Middle frontal gyrus (tissue), 1 donor: ENCODE measurements at regions not wholly inside any gene's neighbourhood (a gene's known extent, or its start where the extent isn't known, plus 50 kb on each side); places are given as distances from the start of the nearest gene placed in this dataset.
"Not testable (repeated sequence)": the region's sequence is repeated elsewhere in the genome, so short reads cannot be mapped to it uniquely, and the experiment has no call there.

Experiments
- DNase-seq: peaks from one replicate; pipeline ENCODE4 v3.0.0-alpha.2; 2015; ENCODE audit warnings: low spot score; ENCODE audit errors: extremely low spot score

DNA sequence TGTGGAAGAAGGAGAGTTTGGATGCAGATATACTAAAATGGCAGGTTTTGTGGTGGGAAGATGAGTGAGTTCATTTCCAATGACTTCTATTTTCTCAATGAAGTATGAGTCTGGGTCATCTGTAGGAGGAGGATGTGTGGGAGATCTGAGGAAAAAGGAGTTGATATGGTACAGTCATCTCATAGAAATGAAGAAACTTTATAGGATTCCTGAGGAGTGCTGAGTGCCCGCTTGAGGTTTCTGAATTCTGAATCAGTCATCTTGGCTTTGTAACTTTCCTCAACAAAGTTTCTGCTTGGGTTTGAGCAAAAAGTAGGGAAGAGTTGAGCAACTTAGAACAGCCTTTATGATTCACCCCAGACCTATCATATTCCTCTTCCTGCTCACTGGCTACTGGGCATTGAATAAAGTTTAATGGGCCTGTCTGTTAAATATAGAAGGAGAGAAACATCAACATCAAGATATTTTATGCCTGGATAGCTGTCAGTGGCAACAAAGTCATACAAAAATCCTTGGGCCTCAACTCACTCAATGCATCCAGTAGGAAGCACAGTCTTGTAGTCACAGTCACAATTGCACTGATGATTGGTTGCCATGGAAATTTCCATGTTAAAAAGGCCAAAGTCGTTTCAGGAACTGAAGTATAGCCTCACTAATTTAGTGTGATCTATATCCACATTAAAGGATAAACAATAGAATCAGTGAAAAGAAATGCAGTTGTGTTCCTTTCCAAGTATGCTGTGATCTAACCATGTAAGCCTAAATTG, 284.7 kb downstream of the DUSP6 start:
- DNase-seq, result no peak

DNA sequence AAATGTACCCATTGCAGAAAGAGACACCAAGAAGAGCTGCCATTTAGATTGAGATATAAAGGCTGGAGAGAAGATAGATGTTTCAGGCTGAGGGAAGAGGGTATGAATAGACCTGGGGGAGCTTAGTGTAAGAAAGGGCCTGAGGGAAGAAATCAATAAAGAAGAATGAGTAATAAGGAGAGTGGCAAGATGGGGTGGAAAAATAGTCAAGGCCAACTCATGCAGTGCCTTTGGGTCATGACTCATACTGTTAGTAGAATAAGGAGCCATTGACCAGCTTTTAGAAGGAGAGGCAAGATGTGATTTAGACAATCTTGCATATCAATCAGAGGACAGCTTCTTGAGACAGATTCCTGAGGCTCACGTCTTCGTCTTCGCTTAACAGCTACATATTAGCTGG, 287.5 kb downstream of the DUSP6 start:
- no peak for DNase-seq

DNA sequence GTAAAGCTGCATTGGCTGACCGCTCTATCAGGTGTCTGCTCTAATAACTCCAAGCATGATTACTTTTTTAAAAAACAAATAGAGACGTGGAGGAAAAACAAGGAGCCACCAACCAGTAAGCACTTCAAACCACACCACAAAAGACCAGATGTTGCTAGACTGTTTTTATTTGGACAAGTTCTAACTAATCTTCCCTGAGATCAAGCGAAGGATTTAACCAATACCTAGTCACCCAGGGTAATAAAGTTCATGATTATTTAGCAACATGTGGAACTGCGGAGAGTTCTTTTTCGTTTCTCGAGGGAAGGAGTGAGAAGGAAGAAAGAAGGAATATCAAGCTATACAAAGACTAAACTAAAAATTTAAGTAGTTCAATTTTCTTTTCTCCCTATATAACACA, 288.1 kb downstream of the DUSP6 start:
- no peak for DNase-seq

DNA sequence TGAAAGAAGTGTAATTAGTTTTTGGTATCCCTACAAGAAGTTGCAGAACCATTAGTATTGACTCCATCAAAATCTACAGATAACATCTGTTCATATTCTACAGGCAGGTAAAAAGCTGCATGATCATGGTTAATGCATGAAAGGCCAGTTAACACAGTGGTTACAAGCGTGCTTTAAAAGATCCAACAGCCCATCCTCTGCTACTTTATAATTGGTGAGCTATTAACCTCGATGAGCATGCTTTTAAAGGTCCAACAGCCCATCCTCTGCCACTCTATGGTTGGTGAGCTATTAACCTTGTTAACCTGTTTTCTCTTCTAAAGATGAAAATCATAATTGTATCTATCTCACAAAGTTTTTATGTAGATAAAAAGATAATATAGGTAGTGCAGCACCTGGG, 289.3 kb downstream of the DUSP6 start:
- no peak for DNase-seq

DNA sequence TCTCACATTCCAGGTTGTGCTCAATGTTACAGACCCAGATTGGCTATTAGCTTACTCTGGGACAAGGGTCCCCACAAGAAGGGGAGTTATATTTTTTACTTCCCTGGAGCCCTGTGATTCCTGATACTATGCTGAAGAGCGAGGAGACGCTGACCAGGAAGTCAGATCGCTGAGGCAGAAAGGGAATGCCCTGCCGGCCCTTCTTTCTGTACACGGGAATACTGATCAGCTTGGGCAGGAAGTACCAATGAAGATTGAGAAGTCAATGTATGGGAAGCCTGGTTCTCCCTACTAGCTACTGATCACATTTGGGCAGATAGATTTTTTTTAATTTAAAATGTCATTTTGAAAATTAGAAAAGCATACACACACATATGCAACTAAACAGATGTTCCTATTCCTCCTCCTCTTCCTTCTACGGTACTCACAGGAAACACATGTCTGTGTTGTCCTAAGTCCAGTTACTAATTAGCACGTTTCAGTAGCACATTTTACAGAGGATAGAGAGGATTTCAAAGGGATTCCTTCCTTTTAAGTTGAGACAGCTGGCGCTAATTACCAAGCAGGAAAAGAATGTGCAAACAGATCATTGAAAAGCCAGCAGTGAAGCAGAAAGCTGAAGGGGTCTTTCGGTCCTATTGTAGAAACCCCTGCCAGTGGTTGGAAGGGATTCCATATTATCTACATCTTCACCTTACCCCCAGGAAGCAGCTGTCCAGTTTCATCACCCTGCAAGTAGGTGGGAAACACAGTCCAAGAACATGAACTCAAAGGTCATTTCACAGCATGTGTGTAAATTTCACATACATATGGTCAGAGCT, 292.4 kb downstream of the DUSP6 start:
- DNase-seq, result no peak

DNA sequence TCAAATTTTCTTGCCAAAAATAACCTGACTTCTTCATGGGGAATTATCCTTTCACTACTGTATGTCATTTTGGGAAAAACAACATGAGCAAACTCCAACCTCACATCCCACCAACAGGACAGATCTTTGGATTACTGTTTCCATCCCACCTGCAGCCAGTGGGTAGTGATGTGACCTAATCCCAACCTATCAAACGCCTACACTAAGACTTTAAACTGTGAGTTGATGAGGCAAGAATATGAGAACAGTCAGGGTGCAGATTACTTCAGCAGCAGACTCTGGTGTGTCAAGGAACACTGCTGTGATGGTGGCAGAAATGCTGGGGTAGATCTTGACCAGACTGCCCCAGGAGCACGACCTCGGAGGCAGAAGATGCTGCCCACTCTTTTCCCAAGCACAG, 293.2 kb downstream of the DUSP6 start:
- DNase-seq, result no peak

DNA sequence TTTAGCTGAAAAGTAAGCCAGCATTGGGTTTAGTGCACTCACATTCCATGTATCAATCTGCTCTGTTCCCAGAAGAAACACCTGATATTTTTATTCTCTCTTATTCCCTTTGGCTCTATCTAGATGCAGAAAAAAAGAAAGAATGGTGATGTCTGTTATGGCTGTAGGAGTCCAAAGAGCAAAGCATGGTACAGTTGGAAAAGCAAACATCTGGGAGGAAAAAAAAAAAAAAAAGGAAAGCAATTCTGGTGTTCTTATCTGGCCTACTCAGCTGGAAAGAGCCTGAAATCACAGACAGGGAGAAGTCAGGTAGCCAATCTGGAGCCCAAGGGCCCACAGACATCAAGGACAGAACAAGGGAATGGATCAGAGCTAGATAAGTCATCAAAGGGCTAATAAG, 293.9 kb downstream of the DUSP6 start:
- DNase-seq, result no peak

DNA sequence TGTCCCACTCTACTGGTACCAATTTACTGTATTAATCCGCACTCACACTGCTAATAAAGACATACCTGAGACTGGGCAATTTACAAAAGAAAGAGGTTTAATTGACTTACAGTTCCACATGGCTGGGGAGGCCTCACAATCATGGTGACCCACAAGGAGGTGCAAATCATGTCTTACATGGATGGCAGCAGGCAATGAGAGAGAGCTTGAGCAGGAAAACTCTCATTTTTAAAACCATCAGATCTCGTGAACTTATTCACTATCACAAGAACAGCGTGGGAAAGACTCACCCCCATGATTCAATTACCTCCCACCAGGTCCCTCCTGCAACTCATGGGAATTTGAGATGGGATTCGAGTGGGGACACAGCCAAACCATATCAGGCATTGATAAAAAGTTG, 298.5 kb downstream of the DUSP6 start:
- DNase-seq, result not testable (repeated sequence)

DNA sequence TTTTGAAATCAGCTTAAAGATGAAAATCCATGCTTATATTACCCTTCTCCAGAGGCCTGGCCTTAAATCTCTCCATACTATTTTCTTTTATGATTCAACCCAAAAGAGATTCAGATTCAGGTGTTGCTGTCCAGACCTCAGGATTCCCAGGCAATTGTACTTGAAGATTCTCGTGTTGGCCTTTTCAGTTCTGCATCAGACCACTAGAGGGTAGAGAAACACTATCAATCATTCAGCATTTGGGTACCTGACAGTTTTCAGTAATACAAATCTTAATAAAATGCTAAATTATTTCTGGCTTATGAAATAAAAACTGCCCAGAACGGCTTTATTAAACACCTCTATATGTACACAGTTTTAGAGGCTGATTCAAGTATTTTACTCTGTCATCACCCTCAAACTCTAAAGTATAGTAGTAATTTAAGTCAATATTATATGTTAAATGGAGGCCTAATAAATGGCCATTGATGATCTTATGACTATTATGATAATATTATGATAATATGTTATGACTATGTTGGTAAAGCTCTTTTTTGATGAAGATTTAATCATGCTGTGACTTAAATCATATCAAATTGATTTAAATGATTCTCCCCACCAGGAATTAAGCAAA, 301.1 kb downstream of the DUSP6 start:
- DNase-seq, result peak; percentile 63

DNA sequence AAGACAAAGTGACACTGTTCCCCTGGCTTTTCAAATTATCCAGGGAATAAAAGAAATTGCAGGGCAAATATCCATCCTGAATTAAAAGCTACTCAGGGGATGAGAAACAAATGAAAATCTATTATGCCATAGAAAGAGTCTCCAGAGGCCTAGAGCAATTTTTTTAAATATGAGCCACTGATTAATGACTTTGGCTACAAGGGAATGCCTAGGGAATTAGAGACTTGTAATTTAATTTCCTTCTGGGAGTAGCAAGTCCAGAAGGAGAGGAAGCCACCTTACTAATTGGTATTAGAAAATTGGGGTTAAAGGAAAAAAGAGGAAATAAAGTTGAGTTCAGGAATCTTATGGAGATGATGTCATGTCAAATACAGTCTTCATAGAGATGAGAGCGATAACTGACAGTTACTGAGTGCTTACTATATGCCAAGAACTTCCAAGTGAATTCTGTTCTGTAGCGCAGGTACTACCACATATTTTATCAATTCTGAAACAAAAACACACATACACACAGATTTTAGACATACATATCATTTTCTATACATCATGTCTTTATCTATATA, 304.4 kb downstream of the DUSP6 start:
- no peak for DNase-seq

DNA sequence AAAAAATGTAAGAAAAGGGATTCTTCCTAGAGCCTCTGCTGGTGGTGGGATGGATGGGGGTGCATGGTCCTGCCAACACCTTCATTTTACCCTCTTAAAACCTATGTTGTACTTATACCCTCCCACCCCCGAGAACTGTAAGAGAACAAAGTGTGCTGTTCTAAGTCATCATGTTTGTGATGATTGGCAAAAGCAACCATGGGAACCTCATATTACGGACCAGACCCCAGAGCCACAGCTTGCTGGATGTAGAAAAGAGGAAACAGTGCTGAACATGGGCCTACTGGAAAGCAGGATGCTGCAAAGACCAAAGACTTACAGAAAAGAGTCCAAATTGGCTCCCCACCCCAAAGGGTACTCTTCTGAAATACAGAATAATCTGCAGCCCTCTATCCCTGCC, 311.2 kb downstream of the DUSP6 start:
- no peak for DNase-seq

DNA sequence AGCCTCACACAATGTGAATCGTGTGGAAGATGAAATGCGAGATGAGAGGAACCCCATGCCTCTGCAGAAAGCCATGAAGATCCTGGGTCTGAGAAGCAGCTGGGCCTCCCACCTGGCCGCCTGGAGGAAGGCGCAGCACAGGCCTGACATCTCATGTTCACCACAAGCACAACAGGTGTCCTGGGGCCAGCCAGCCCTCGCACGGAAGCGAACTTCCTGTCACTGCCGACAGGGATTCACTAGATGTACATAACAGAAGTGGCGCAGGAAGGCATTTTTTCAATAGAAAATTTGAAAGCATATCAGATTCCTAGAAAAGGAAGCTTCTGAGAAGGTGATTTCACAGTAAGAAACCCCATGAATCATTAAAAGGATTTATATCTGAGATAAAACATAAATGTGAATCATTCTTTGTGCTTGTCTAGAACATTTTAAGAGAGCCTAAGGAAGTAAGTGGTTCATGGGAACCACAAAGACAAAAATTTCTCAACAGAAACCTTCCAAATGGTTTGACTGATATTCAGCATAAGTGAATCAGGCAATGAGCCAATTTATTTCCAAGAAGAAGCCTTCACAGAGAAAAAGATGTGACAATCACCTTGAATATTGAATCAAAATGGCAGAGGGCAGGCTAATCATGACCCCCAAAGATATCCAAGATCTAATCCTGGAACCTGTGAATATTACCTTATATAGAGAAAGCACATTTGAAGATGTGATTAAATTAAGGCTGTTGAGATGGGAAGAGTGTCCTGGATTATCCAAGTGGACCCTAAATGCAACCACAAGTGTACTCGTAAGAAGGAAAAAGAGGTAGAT, 311.9 kb downstream of the DUSP6 start:
- no peak for DNase-seq

DNA sequence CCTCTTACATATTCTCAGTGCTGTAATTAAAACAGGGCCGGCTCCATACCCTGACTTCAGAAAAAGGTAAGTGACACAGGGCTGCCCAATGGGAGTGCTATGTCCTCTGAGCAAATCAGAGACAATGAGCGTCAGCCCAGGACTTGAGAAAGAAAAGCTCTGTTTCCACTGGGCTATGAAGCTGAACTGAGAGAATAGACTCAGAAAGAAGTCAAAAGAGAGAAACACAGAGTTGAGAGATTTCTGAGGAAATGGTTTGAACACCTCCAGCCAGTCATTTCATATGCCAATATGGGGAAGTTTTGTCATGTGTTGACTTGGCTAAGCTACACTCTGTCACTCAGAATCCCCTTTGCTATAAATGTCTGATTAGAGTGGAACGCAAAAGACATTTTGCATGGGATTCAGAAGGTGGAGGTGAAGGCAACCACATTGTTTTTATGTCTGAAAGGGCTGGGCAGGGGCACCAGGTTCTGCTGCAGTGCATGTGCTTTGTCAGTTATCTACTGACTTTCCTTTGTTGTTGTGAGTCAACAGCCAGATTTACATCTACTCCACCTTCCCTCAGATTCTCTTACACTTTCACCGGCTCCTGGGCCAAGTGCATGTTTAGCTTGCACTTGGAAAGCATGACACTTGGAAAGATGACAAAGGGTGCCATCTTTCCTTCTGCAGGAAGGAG, 313.3 kb downstream of the DUSP6 start:
- no peak for DNase-seq

DNA sequence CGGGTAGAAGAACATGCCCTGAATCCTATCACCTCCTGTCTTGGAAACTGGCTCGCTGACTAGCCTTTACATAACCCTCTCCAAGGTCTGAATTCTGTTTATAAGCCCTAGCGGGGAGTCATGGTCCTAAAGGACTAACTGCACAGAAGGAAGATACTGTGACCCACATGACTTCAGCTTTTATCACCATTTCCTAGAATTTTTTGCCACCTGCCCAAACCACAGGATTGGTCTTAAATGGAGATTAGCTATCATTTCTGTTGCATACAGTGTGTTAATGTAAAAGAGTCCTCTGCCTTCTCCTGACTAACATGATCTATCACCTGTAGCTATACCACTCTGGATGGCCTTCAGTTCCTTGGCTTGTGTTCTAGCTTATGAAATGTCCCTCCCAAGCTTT, 319.2 kb downstream of the DUSP6 start:
- DNase-seq, result no peak

DNA sequence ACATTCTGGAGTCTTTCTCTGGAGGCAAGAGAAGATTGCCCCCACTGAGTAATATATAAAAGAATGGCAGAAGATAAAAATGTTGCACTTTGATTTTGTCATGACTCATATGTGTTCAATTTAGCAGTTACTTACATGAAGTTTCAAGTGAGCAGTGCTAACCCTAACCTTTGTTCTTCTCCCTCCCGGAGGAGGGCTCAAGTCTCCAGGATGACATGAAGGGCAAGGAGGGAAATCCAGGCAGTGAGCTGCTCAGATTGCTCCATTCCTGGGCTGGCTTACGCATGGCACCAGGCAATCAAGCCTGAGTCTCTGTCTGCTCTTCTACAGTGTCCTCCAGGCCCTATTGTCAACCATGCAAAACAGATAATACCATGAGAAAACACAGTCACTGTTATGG, 322.3 kb downstream of the DUSP6 start:
- DNase-seq, result no peak

DNA sequence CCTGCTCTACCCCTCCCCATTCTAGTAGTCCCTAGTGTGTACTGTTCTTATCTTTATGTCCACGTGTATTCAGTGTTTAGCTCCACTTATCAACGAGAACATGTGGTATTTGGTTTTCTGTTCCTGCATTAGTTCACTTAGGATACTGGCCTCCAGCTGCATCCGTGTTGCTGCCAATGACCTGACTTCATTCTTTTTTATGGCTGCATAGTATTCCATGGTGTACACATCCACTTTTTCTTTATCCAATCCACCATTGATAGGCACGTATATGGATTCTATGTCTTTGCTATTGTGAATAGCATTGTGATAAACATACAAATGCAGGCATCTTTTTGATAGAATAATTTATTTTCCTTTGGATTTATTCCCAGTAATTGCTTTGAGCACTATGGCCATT, 327.7 kb downstream of the DUSP6 start:
- no peak for DNase-seq

DNA sequence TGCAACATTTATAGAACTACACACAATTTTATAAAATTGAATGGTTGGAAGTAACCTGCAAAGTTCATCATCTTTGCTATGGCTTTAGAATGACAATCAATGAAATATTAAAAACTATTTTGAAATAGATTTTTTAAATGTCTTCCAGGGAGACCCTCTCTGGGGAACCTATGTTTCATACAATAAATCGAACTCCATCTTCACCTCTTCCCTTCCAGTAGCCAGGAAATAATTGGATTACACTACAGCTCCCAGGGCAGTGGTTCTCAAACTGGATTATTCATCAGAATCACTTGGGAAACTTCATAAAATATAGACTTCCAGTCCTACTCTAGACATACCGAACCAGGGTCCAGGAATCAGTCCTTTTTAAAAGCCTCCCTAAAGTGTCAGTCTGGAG, 328.4 kb downstream of the DUSP6 start:
- DNase-seq, result no peak

DNA sequence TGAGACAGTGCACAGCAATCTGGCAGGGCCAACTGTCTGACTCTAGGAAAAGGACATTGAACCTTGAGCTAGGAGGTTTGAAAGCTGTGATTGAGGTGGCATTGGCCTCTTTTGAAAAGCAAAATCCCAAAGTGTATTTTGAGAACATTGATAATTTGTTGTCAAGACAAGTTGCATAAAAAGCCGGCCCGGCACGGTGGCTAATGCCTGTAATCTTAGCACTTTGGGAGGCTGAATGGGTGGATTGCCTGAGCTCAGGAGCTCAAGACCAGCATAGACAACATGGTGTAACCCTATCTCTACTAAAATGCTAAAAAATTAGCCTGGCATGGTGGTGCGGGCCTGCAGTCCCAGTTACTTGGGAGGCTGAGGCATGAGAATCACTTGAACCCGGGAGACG, 331.6 kb downstream of the DUSP6 start:
- DNase-seq, result no peak

DNA sequence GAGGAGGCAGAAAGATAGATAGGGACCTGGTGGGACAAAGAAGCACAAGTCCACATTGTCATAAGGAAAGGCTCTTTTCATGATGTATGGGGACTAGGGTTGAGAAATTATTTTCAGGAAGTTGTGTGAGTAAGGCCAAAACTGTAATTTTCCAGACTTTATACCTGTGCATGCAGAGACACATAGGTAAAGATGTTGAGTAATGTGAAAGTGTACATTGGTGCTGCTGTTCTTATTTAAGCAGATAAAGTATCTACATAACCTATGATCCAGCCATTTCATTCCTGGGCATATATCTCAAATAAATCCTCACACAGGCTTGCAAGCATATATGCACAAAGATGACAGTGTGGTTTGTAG, 332.2 kb downstream of the DUSP6 start:
- DNase-seq, result no peak

DNA sequence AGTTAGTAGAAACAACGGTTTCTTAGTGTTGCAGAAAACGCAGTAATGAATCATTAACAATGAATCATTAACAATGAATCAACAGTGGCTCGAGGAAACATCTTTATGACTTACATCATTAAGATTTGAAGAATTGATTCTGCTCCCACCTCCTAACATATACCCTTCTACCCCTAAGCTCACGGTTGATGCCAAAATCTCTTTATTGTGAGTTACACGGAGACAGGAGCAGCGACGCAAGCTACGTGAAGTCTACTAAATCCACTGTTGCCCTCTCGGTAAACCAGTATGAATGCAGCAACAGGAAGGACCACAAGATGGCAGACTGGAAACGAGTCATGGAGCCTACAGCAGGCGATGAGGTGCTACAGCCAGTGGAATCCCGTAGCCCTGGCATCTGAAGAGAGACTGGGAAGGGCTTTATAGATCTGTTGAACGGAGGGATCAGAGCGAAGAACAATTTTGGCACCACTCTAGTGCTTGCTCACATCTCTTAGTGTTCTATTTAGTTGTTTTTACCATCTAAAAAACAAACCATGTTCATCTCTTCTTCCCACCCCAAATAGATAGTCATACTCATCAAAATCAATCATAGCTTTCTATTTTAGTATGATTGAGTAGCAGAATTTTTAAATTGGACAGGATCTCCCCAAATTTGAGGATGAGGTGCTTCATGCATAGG, 332.7 kb downstream of the DUSP6 start:
- DNase-seq, result peak; percentile 80
